ENCODE measurements at regions not wholly inside any gene's neighbourhood (a gene's known extent, or its start where the extent isn't known, plus 50 kb on each side); places are given as distances from the start of the nearest gene placed in this dataset.

DNA sequence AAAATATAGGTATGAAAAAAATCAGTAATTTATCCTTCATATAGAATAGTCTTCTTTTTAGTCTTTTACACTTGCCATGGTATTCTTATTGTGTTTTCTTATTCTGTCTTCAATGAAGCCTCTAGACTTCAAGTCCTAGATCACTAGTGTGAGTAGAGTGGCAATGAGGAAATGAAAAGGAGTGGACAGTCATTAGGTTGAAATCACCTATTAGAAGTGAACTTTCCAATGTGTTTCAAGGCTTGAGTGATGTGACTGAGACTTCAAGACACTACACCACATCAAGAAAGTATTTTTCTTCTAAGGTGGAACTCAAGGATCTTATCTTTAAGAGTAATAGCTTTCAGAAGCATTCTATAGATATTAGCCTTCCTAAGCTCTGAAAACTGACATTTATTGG is 357.8 kb upstream of the MBL2 start:
- TF ChIP-seq POLR2A (IDR thresholded peaks at IDR 0.05), result no peak
- TF ChIP-seq, protein P1, sequence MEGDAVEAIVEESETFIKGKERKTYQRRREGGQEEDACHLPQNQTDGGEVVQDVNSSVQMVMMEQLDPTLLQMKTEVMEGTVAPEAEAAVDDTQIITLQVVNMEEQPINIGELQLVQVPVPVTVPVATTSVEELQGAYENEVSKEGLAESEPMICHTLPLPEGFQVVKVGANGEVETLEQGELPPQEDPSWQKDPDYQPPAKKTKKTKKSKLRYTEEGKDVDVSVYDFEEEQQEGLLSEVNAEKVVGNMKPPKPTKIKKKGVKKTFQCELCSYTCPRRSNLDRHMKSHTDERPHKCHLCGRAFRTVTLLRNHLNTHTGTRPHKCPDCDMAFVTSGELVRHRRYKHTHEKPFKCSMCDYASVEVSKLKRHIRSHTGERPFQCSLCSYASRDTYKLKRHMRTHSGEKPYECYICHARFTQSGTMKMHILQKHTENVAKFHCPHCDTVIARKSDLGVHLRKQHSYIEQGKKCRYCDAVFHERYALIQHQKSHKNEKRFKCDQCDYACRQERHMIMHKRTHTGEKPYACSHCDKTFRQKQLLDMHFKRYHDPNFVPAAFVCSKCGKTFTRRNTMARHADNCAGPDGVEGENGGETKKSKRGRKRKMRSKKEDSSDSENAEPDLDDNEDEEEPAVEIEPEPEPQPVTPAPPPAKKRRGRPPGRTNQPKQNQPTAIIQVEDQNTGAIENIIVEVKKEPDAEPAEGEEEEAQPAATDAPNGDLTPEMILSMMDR (IDR thresholded peaks at IDR 0.05), result no peak
